ENCODE measurements at regions not wholly inside any gene's neighbourhood (a gene's known extent, or its start where the extent isn't known, plus 50 kb on each side); places are given as distances from the start of the nearest gene placed in this dataset.

- no peak overlapping the region for H3K27ac ChIP-seq (ENCODE audit: low read depth, low read length)
- H3K9me2 ChIP-seq (replicated peaks; ENCODE audit: insufficient read depth, low read length) = no peaks in the 10 kb centered on the region
- no peak overlapping the region for H3K4me3 ChIP-seq (ENCODE audit: insufficient read depth, low read length, poor library complexity, severe bottlenecking)
- no peaks in the 10 kb centered on the region for H3K79me2 ChIP-seq (ENCODE audit: insufficient read depth, low read length)
- TF ChIP-seq, protein P1, sequence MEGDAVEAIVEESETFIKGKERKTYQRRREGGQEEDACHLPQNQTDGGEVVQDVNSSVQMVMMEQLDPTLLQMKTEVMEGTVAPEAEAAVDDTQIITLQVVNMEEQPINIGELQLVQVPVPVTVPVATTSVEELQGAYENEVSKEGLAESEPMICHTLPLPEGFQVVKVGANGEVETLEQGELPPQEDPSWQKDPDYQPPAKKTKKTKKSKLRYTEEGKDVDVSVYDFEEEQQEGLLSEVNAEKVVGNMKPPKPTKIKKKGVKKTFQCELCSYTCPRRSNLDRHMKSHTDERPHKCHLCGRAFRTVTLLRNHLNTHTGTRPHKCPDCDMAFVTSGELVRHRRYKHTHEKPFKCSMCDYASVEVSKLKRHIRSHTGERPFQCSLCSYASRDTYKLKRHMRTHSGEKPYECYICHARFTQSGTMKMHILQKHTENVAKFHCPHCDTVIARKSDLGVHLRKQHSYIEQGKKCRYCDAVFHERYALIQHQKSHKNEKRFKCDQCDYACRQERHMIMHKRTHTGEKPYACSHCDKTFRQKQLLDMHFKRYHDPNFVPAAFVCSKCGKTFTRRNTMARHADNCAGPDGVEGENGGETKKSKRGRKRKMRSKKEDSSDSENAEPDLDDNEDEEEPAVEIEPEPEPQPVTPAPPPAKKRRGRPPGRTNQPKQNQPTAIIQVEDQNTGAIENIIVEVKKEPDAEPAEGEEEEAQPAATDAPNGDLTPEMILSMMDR (IDR thresholded peaks at IDR 0.05; ENCODE audit: insufficient read depth, low read length, poor library complexity, severe bottlenecking) = no peak
- no peak for TF ChIP-seq EZH2phosphoT487 (conservative IDR thresholded peaks at IDR 0.05; ENCODE audit: low read length)
- no peak overlapping the region for H3K4me2 ChIP-seq (ENCODE audit: low read depth, low read length, poor library complexity, severe bottlenecking)
- H4K20me1 ChIP-seq (ENCODE audit: low read depth, low read length) = no peaks in the 10 kb centered on the region
- H2AFZ ChIP-seq (ENCODE audit: low read depth, low read length, severe bottlenecking) = no peak overlapping the region
- H3K9ac ChIP-seq (ENCODE audit: low read length) = no peak overlapping the region
- no peaks in the 10 kb centered on the region for H3K27me3 ChIP-seq (ENCODE audit: low read length)
- H3F3A ChIP-seq (ENCODE audit: insufficient read depth) = no peaks in the 10 kb centered on the region
- no peaks in the 10 kb centered on the region for H3K9me3 ChIP-seq (ENCODE audit: insufficient read depth, low read length)
- H3K36me3 ChIP-seq (ENCODE audit: low read length) = no peaks in the 10 kb centered on the region
Measured at GRCh38 chr22:48433647-48434046, 1394.0 kb downstream of the BRD1 start.

DNA sequence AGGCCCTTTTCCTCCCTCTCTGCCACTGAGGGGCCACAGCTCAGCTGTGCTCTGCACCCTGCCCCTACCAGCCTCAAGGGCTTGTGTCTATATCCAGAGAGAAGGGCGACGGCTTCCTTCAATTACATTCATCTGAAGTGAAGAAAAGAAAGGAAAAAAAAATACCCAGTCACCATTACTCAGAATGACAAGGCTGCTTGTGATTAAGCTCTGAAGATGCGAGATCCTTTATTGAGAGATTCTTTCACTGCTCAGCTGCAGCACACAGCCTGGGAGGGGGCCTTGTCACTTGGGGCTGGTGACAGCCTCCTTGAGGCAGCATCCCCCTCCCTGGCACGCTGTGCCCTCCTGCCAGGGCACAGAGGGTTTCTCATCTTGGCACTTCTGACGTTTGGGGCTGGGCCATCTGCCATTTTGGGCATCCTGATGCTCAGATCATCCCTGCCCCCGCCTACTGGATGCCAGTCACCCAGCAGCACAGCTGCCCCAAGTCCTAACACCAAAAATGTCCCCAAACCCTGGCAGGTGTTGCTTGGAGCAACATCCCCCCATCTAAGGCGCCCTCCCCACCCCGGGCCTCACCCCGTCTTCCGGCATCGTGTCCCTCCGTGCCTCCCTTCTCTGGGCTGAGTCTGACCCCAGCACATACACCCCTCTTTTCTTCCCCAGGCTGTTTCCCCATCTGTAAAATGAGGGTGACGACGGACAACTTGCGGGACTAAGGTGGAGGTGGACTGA lies 1394.7 kb downstream of the BRD1 start:
- Histone ChIP-seq H2AFZ (ENCODE audit: low read depth, low read length, severe bottlenecking) (no peak overlapping the region), H3K27me3 (ENCODE audit: low read length) (no peaks in the 10 kb centered on the region), H3K36me3 (ENCODE audit: low read length) (no peaks in the 10 kb centered on the region), H3K9me2 (replicated peaks; ENCODE audit: insufficient read depth, low read length) (no peaks in the 10 kb centered on the region), H3K9me3 (ENCODE audit: insufficient read depth, low read length) (no peaks in the 10 kb centered on the region), H3K4me3 (ENCODE audit: insufficient read depth, low read length, poor library complexity, severe bottlenecking) (no peak overlapping the region), H4K20me1 (ENCODE audit: low read depth, low read length) (no peaks in the 10 kb centered on the region), H3K27ac (ENCODE audit: low read depth, low read length) (no peak overlapping the region), H3F3A (ENCODE audit: insufficient read depth) (no peaks in the 10 kb centered on the region), H3K9ac (ENCODE audit: low read length) (no peak overlapping the region), H3K4me2 (ENCODE audit: low read depth, low read length, poor library complexity, severe bottlenecking) (no peak overlapping the region), H3K79me2 (ENCODE audit: insufficient read depth, low read length) (no peaks in the 10 kb centered on the region)
- TF ChIP-seq EZH2phosphoT487 (conservative IDR thresholded peaks at IDR 0.05; ENCODE audit: low read length) = no peak
- TF ChIP-seq, protein P1 (IDR thresholded peaks at IDR 0.05; ENCODE audit: insufficient read depth, low read length, poor library complexity, severe bottlenecking) = no peak

DNA sequence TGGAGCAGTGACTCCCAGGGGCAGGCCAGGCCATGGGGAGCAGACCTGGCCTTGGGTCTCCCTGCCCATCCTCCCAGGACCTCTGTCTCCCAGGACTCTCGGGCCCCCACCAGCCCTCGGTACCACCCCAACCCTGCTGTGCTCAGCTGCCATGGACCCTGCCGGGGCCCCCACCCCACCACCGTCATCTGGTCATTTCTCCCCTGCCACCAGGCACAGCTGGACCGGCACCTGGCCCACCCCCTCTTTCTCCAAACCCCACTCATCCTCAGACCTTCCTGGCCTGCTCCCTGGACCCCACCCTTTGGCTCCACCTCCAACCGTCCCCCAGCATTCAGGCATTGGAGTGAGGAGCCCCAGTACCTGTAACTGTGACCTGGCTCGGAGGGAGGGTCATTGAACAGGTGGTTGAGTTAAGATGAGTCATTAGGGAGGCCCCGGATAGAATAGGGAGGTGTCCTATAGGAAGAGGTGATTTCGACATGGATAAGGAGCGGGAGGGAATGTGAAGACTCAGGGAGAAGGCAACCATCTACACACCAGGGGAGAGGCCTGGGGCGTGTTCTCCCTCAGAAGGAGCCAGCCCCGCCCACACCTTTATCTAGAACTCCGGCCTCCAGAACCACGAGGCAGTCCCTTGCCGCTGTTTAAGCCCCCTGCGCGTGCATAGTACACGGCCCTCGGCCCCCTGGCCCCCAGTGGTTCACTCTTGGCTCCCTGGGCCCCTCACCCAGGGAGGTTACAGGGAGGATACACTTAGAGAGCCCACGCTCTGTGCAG lies 1395.9 kb downstream of the BRD1 start:
- Histone ChIP-seq H3K9me3 (ENCODE audit: insufficient read depth, low read length) (no peaks in the 10 kb centered on the region), H3F3A (ENCODE audit: insufficient read depth) (no peaks in the 10 kb centered on the region), H3K27me3 (ENCODE audit: low read length) (no peaks in the 10 kb centered on the region), H3K4me3 (ENCODE audit: insufficient read depth, low read length, poor library complexity, severe bottlenecking) (no peak overlapping the region), H3K4me2 (ENCODE audit: low read depth, low read length, poor library complexity, severe bottlenecking) (no peak overlapping the region), H4K20me1 (ENCODE audit: low read depth, low read length) (no peaks in the 10 kb centered on the region), H3K9ac (ENCODE audit: low read length) (no peak overlapping the region), H2AFZ (ENCODE audit: low read depth, low read length, severe bottlenecking) (no peak overlapping the region), H3K9me2 (replicated peaks; ENCODE audit: insufficient read depth, low read length) (no peaks in the 10 kb centered on the region), H3K27ac (ENCODE audit: low read depth, low read length) (no peak overlapping the region), H3K36me3 (ENCODE audit: low read length) (no peaks in the 10 kb centered on the region), H3K79me2 (ENCODE audit: insufficient read depth, low read length) (no peaks in the 10 kb centered on the region)
- TF ChIP-seq, protein P1 (IDR thresholded peaks at IDR 0.05; ENCODE audit: insufficient read depth, low read length, poor library complexity, severe bottlenecking) = no peak
- no peak for TF ChIP-seq EZH2phosphoT487 (conservative IDR thresholded peaks at IDR 0.05; ENCODE audit: low read length)
